PC-9 (cell line): ENCODE measurements at regions not wholly inside any gene's neighbourhood (a gene's known extent, or its start where the extent isn't known, plus 50 kb on each side); places are given as distances from the start of the nearest gene placed in this dataset.

Source experiments
- BruUV-seq: library from RNA; stranded (reverse); fragments of 400-500 nt; replicated peaks from 2 replicates; lab custom pipeline; 2021; lab: Mats Ljungman, UMichigan
- CTCF ChIA-PET: fragments of 300-600 bp; sonication (Branson Sonifier 250); formaldehyde crosslinking; loops from one replicate; lab custom pipeline; 2022; ENCODE audit warnings: antibody characterized with exemption; lab: Charles Lee
- POLR2A ChIA-PET: fragments of 300-600 bp; sonication (Branson Sonifier 250); formaldehyde crosslinking; loops from one replicate; lab custom pipeline; 2022; ENCODE audit warnings: antibody characterized with exemption; ENCODE audit not compliant: unreplicated experiment; lab: Charles Lee
- DNase-seq, 2 experiments: peaks; one replicate each; pipeline versions ENCODE4 v3.0.0 to v3.0.0-alpha.2; 2015 to 2022; ENCODE audit warnings: mixed read lengths in 1 of 2
- H2AFZ ChIP-seq: fragments of 200-600 bp; sonication (generic); 2 replicates; pipeline ENCODE4 v1.8.1; 2017; ENCODE audit warnings: antibody characterized with exemption
- H3F3A ChIP-seq: fragments of 200-600 bp; sonication (generic); 2 replicates; pipeline ENCODE4 v1.8.1; 2017; ENCODE audit warnings: antibody characterized with exemption, mild to moderate bottlenecking, low read depth; ENCODE audit not compliant: insufficient read depth
- H3K27ac ChIP-seq: fragments of 200-600 bp; sonication (generic); 2 replicates; pipeline ENCODE4 v1.6.1; 2016; ENCODE audit warnings: mixed run types
- H3K27me3 ChIP-seq: fragments of 200-600 bp; sonication (generic); 2 replicates; pipeline ENCODE4 v1.6.1; 2016; ENCODE audit warnings: low read depth, mixed run types; ENCODE audit not compliant: insufficient read depth
- H3K36me3 ChIP-seq: fragments of 200-600 bp; sonication (generic); 2 replicates; pipeline ENCODE4 v1.6.1; 2016; ENCODE audit warnings: low read depth, mixed run types
- H3K4me1 ChIP-seq: fragments of 200-600 bp; sonication (generic); replicated peaks from 2 replicates; pipeline ENCODE4 v1.6.1; 2016; ENCODE audit warnings: mixed run types; ENCODE audit not compliant: insufficient read depth
- H3K4me2 ChIP-seq: fragments of 200-600 bp; sonication (generic); 2 replicates; pipeline ENCODE4 v1.6.1; 2017; ENCODE audit warnings: mixed run types
- H3K4me3 ChIP-seq: fragments of 200-600 bp; sonication (generic); 2 replicates; pipeline ENCODE4 v1.6.1; 2016; ENCODE audit warnings: mixed run types
- H3K79me2 ChIP-seq: fragments of 200-600 bp; sonication (generic); 2 replicates; pipeline ENCODE4 v1.6.1; 2017; ENCODE audit warnings: low read depth, mixed run types
- H3K9me2 ChIP-seq: fragments of 200-600 bp; sonication (generic); 2 replicates; pipeline ENCODE4 v1.8.1; 2017; ENCODE audit warnings: mild to moderate bottlenecking; ENCODE audit not compliant: insufficient read depth
- H3K9me3 ChIP-seq: fragments of 200-600 bp; sonication (generic); 2 replicates; pipeline ENCODE4 v1.8.1; 2016; ENCODE audit warnings: low read depth; ENCODE audit not compliant: insufficient read depth
- H4K20me1 ChIP-seq: fragments of 200-600 bp; sonication (generic); 2 replicates; pipeline ENCODE4 v1.8.1; 2017; ENCODE audit not compliant: insufficient read depth
- CTCF ChIP-seq: fragments of 200-600 bp; sonication (generic); conservative IDR thresholded peaks from 2 replicates; pipeline ENCODE4 v1.6.1; 2017; ENCODE audit warnings: mixed run types, antibody characterized with exemption, mild to moderate bottlenecking, moderate library complexity
- EZH2 ChIP-seq: fragments of 200-600 bp; sonication (generic); IDR thresholded peaks from 2 replicates; pipeline ENCODE4 v1.8.0; 2017; ENCODE audit warnings: antibody characterized with exemption, low read depth
- intact Hi-C: fragments of 100-400 bp; cut with micrococcal nuclease; formaldehyde crosslinking; loops from one replicate; pipeline ENCODE4 v1.10.0; 2022; ENCODE audit not compliant: unreplicated experiment

DNA sequence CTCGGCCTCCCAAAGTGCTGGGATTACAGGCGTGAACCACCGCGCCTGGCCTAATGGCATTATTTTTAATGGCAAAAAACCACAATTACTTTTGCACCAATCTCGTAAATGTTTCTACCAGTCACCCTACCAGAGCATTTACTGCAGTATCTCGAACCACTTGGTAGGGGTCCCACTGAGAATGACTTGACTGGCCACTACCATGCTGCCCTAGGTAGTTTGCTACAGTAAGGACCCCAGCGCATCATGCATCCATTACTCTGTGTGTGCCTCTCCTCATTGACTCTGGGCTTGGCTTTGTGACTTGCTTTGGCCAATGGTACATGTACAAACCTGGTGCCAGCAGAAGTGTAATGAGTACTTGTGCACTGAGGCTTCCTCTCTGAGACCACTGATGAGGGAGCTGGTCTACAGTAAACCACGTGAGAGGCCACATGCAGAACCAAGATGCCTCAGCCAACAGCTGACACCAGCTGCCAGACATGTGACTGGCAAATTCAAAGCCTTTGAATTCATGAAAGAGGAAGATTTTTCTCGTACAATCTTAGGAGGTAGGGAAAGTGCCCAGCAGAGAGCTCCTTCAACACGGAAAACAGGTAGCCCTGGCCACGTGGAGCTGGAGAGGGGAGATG is 421.7 kb upstream of the C16orf82 start:
- H3K4me3 ChIP-seq: no peak overlapping the region
- intact Hi-C loops: no loop called here
- no peak overlapping the region for H3K27ac ChIP-seq
- TF ChIP-seq EZH2 (no peak), CTCF (no peak)
- H3K36me3 ChIP-seq: no peaks in the 10 kb centered on the region
- no peaks in the 10 kb centered on the region for H3K9me2 ChIP-seq
- DNase-seq: no peak
- H3F3A ChIP-seq: no peaks in the 10 kb centered on the region
- POLR2A ChIA-PET: no interaction called here
- no peaks in the 10 kb centered on the region for H4K20me1 ChIP-seq
- no peaks in the 10 kb centered on the region for H3K27me3 ChIP-seq
- CTCF ChIA-PET: no interaction called here
- BruUV-seq: no TSS peak
- H3K9me3 ChIP-seq: no peaks in the 10 kb centered on the region
- no peaks in the 10 kb centered on the region for H3K79me2 ChIP-seq
- no peaks in the 10 kb centered on the region for H3K4me1 ChIP-seq
- H2AFZ ChIP-seq: no peak overlapping the region
- no peak overlapping the region for H3K4me2 ChIP-seq

GRCh38 chr16:26645614-26646013 is 421.1 kb upstream of the C16orf82 start:
- CTCF ChIA-PET: no interaction called here

GRCh38 chr16:26647870-26648269 is 418.9 kb upstream of the C16orf82 start:
- no peak overlapping the region for H2AFZ ChIP-seq
- ChIA-PET POLR2A (no interaction called here), CTCF (no interaction called here)
- no peaks in the 10 kb centered on the region for H3K4me1 ChIP-seq
- H3K27ac ChIP-seq: no peak overlapping the region
- H3K27me3 ChIP-seq: no peaks in the 10 kb centered on the region
- intact Hi-C loops: no loop called here
- no peaks in the 10 kb centered on the region for H3K36me3 ChIP-seq
- TF ChIP-seq CTCF (no peak), EZH2 (no peak)
- no peaks in the 10 kb centered on the region for H3K79me2 ChIP-seq
- H3K4me3 ChIP-seq: no peak overlapping the region
- no peaks in the 10 kb centered on the region for H3K9me2 ChIP-seq
- no peaks in the 10 kb centered on the region for H3K9me3 ChIP-seq
- DNase-seq: no peak
- no TSS peak for BruUV-seq
- no peaks in the 10 kb centered on the region for H3F3A ChIP-seq
- no peaks in the 10 kb centered on the region for H4K20me1 ChIP-seq
- H3K4me2 ChIP-seq: no peak overlapping the region

More at GRCh38 chr16:26645614-26646013, 421.1 kb upstream of the C16orf82 start:
- H3K4me2 ChIP-seq: no peak overlapping the region
- H3K4me1 ChIP-seq: no peaks in the 10 kb centered on the region
- H3K27me3 ChIP-seq: no peaks in the 10 kb centered on the region
- H3K4me3 ChIP-seq: no peak overlapping the region
- no TSS peak for BruUV-seq
- no peaks in the 10 kb centered on the region for H3K9me3 ChIP-seq
- no peaks in the 10 kb centered on the region for H3K79me2 ChIP-seq
- H3F3A ChIP-seq: no peaks in the 10 kb centered on the region
- H3K9me2 ChIP-seq: no peaks in the 10 kb centered on the region
- H4K20me1 ChIP-seq: no peaks in the 10 kb centered on the region
- TF ChIP-seq CTCF (peak; percentile 60), EZH2 (no peak)
- intact Hi-C loops: no loop called here
- no peak overlapping the region for H2AFZ ChIP-seq
- no peaks in the 10 kb centered on the region for H3K36me3 ChIP-seq
- DNase-seq: no peak
- H3K27ac ChIP-seq: no peak overlapping the region
- POLR2A ChIA-PET: interaction anchor here (0.6 kb wide), 1 partner anchor 247 kb away, joined by 5 read pairs; no protein-coding TSS in a partner anchor
